NCI-H146 treated with DMSO at 0.1 percent for 48 hours (cell line): ENCODE measurements at regions not wholly inside any gene's neighbourhood (a gene's known extent, or its start where the extent isn't known, plus 50 kb on each side); places are given as distances from the start of the nearest gene placed in this dataset.

Experiments used
- DNase-seq: peaks from one replicate; lab custom pipeline; 2025; ENCODE audit not compliant: unreplicated experiment; lab: John Stamatoyannopoulos, UW

DNA sequence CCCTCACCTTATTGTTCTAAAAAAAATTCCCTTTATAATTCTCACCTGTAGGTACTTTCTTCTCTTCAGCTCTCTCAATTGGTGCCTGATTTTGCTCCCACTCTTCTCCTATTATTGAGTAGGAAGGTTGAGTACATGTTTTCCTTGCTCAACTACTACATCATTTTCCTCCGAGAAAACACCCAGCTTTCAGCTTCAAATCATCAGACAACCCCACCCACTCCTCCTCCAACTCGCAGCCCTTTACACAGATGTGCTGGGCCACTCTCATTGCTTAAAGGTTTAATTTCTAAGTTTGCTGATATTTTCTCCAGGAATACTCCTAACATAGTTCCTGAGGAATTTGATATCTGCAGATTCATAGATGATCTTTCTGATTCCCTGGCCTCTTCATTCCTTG is 734.4 kb upstream of the ZEB2 start:
- DNase-seq = no peak

- DNase-seq = no peak
These were observed 733.6 kb upstream of the ZEB2 start for GRCh38 chr2:145253492-145253891.

GRCh38 chr2:145245268-145245870 is 725.5 kb upstream of the ZEB2 start:
- DNase-seq = no peak

- DNase-seq = no peak
These were observed 715.4 kb upstream of the ZEB2 start for GRCh38 chr2:145235312-145235711.

- no peak for DNase-seq
These were observed 710.6 kb upstream of the ZEB2 start for GRCh38 chr2:145230546-145230945.

DNA sequence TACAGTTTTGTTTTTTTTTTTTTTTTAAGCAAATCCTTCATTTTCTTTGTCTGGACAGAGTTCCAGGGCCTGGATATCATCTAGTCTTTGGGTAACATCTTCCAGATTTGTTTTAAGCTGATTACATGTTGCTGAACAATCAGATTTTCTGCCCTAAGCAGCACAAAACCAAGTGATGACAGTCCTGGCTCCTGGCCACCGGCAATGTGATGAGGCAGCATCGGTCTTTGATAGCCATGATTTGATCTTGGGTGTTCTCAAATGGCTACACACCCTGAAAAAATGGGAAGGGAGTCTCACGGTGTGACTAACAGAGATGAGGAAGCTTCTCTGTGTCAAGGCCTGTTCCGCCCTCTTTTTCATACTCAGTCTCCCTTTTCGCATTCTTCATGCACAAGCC is 708.6 kb upstream of the ZEB2 start:
- DNase-seq = no peak

DNA sequence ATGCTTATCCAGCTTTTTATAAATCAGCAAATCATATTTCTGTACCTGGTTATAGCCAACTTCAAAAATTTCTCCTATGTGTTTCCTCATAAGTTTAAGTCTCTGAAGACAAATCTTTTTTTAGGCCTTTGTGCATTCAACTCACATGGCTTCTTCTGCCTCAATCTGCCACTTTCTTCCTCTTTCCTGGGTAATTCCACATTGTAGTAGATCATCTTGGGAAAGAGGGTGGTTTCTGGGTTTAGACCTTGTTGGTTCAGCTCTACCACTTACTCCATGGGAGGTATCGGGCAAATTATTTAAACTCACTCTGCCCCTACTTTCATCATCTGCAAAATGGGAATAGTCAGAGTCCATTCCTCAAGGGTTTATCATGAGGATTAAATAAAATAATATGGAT is 707.0 kb upstream of the ZEB2 start:
- no peak for DNase-seq

DNA sequence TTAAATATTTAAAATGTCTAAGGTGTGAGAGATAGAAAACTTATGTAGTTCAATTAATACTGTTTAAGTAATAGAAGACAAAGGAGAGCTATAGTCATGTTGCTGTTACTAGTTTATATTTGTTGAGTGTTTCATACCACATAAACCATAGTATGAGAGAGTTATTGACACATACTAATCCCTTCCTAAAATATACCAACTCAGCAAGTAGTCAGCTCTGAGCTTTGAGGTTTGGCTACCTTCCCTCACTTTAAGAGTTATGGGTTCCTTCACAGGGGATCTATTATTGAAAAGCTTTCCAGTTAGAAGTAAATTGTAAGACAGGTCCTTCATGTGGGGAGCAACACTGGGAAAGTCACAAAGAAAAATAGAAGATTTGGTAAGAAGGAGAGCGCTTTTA is 701.6 kb upstream of the ZEB2 start:
- DNase-seq = no peak

DNA sequence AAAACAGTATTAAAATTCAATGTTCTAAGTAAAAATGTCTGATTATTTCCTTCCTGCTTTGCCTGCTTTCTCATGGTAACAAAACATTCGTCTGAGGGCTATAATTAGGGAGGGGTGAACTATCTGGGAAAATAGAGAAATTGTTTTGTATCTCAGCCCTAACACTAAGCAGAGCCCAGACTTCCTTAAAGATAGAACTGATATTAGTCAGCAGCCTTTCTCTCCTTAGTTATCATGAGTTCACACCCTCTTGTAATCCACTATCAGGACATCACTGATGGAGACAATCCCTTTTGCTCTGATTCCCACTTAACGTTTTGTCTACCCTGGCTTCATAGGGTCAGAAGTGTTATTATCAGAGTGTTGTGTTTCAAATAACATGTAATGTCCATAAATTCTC is 701.1 kb upstream of the ZEB2 start:
- no peak for DNase-seq

GRCh38 chr2:145220496-145220895 is 700.6 kb upstream of the ZEB2 start:
- peak; percentile 37 for DNase-seq

GRCh38 chr2:145207884-145208283 is 688.0 kb upstream of the ZEB2 start:
- no peak for DNase-seq

GRCh38 chr2:145206496-145207281 is 686.8 kb upstream of the ZEB2 start:
- DNase-seq = no peak

DNA sequence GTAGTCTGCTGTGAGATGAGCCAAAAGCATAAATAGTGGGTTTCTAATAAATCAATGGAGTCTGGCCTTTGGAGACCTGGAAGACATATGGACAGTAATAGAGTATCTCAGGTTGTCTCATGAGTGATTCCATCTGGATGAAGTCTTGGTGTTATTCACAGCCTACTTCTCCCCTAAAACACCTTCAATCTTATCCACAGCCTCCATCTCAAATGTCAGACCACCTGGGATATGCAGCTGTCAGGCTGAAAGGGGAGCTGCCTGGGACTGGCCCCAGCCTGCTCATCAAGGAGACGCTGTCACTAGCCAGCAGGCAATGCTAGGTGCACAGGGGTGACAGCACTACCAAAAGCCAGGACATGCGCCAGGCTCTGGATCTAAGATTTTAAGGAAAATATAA is 684.0 kb upstream of the ZEB2 start:
- peak; percentile 7 for DNase-seq

DNA sequence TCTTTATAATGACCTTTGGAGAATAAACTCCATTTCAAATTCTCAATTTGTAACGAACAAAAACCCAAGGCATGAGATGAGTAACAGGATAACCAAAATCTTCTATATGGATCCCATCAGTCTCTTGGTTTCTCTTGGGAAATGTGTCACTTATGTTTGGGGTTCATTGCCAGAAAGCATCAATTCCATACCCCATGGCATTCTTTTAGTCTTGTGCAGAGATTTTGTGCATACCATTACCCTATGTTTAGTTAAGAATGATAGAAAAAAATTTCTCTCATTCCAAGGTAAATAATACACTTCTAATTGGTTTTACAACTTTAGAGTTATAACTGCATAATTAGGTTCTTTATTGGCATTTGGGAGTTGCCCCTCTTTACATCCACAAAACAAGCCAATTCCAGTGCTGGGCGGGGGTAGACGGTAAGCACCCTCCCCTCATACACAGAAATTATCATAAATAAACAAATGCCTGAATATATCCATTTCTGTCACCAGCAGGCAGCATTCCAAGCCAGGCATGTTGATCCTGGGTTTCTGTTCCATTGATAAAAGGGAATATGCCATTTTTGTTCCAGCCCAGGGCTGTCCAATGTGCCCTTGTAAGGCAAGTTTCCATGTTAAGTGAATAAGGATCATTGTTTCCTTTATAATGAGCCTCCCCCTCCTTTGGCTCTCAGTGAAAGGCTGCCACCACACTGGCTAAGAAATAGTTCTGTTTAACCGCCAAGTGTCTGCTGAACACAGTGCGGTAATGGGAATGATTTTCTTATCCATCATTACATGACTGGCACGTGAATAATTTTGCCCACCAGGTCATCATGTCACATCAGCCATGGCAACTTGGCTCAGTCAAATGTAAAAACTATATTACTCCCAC is 680.1 kb upstream of the ZEB2 start:
- no peak for DNase-seq

DNA sequence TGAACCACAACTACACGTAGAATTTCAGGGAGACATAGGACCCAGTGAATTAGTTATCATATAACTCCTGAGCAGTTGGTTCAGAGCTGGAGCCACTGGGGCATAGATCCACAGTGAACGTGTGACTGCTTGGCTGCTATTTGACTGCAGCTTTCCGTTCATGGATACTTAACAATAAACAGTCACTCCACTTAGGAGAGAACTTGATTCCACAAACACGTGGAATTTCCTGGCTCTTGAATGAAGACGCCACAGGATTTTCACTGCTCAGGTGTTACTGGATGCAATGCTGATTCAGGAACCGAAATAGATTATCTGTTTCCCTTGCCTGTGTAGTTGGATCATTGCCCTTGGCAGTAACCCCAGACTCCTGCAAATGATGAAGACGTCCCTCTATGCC is 679.1 kb upstream of the ZEB2 start:
- no peak for DNase-seq

DNA sequence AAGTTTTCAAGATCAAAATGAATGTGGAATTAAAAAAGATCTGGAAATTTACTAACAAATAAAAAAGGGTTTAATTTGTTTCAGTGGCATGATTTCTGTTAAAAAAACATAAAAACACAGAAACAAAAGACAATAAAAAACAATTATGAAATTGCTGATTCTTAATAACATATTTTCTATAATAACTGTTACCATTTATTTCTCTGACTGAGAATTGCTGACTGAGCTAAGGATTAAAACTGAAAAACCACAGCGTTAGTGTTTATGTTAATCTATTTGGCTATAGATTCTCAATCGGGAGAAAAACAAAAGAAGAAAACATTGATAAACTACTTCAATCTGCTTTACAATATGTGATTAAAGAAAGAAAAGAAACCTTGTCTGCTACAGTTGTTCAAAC is 678.6 kb upstream of the ZEB2 start:
- no peak for DNase-seq

GRCh38 chr2:145197944-145198343 is 678.0 kb upstream of the ZEB2 start:
- DNase-seq = no peak

- DNase-seq = no peak
These were observed 674.8 kb upstream of the ZEB2 start for GRCh38 chr2:145194673-145195072.

DNA sequence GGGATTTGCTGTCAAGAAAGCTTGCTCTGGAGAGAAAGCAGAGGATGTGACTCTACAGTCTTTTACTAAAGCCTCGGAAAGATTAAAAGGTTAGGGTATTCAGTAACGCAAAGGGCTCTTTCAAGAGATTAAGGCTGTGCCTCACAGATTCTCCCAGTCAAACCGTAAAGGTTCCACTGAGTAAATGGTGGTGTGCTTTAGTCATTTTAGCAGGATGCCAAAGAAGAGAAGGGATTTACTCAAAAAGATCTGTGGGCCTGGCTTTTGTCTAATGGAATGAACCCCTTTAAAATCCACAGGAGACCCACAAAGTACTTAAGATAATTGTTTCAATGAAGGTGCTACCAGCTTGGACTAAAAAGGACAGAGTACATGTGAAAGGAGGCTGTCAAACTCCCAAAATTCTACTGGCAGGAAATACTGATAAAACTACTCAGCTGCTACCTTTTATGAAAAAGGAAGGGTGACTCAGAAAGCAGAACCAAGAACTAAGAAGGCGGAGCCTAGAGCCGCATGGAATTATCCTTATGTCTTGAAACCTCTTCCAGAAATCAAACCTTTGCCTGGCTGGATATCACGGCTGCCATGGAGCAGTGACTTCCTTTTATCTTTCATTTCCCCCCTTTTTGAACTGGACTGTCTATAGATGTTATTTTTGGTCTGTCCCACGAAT is 670.2 kb upstream of the ZEB2 start:
- no peak for DNase-seq

DNA sequence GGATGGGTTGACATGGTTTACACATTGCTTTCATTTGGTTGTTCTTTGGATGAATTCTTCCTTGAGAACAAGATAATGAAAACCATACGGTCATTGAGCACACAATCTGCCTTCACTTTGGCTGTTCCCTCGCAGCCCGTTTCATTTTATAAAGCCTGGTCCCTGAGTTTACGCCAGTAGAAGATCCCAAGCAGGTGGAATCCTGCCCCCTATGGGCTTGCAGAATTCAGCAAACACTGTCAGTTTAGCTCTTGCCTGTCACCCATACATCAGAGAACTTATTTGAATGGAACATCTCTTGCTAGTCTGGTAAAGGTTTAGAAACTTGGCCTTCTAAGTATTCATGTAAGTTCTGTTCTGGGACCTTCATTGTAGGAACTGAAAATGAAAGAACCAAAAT is 666.4 kb upstream of the ZEB2 start:
- no peak for DNase-seq

DNA sequence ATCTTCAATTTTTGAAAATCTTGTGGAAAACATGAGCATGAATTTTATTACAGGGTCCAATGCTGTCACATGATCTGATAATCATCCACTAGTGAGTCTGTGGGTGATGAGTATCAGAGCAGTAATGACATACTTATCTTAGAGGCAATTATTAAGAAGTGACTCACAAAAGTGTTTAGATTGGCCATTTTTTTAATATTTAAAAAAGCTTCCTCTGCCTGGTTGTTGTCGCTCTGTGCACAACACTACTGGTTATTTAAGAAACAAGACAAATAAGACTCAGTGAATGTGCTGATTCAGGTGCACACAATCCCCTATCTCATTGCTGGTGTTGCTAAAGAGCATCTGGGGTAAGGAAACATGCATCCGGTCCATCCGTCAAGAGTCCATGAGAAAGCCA is 665.8 kb upstream of the ZEB2 start:
- no peak for DNase-seq
